ENCODE measurements at regions not wholly inside any gene's neighbourhood (a gene's known extent, or its start where the extent isn't known, plus 50 kb on each side); places are given as distances from the start of the nearest gene placed in this dataset.

- TF ChIP-seq CTCF (conservative IDR thresholded peaks at IDR 0.05; ENCODE audit: low read length) (no peak), EZH2phosphoT487 (IDR thresholded peaks at IDR 0.05; ENCODE audit: borderline replicate concordance) (no peak)
Observed at GRCh38 chr22:47419239-47419638, 656.8 kb downstream of the TBC1D22A start.
